Activated B cell treated with CpG ODN at 0.5 μM for 24 hours (primary cell): ENCODE measurements at regions not wholly inside any gene's neighbourhood (a gene's known extent, or its start where the extent isn't known, plus 50 kb on each side); places are given as distances from the start of the nearest gene placed in this dataset.

Experiments used
- ATAC-seq: fragments of 200-7000 bp; cut with Tn5 transposase; one replicate; pipeline ENCODE4 v1.10.0; 2021; ENCODE audit warnings: low read depth, mild to moderate bottlenecking, moderate library complexity
- CTCF ChIA-PET: fragments of 350-600 bp; sonication (Branson Sonifier 250); formaldehyde crosslinking; loops from one replicate; lab custom pipeline; 2021; ENCODE audit warnings: antibody characterized with exemption; lab: Charles Lee
- POLR2A ChIA-PET: fragments of 350-600 bp; sonication (Branson Sonifier 250); formaldehyde crosslinking; loops from one replicate; lab custom pipeline; 2021; ENCODE audit warnings: antibody characterized with exemption; lab: Charles Lee
- DNase-seq: peaks from one replicate; pipeline ENCODE4 v3.0.0; 2022
- H3K27ac Mint-ChIP-seq: one replicate; pipeline ENCODE4 v1.8.0; 2020; ENCODE audit warnings: mixed read lengths
- H3K27me3 Mint-ChIP-seq: one replicate; pipeline ENCODE4 v1.8.0; 2021; ENCODE audit warnings: mixed read lengths
- H3K36me3 Mint-ChIP-seq: one replicate; pipeline ENCODE4 v1.8.0; 2021; ENCODE audit warnings: low read depth, mixed read lengths
- H3K4me1 Mint-ChIP-seq: one replicate; pipeline ENCODE4 v1.8.0; 2021; ENCODE audit warnings: mixed read lengths
- H3K4me3 Mint-ChIP-seq: one replicate; pipeline ENCODE4 v1.8.0; 2020; ENCODE audit warnings: mild to moderate bottlenecking, mixed read lengths
- H3K9me3 Mint-ChIP-seq: one replicate; pipeline ENCODE4 v1.8.0; 2020; ENCODE audit warnings: mixed read lengths
- intact Hi-C: fragments of 100-400 bp; cut with micrococcal nuclease; formaldehyde crosslinking; loops from one replicate; pipeline ENCODE4 v1.15.1; 2024
- TF ChIP-seq, protein P1 (sequence below): fragments of 200-600 bp; IDR thresholded peaks from one replicate; pipeline ENCODE4 v1.8.0; 2022; ENCODE audit warnings: antibody characterized with exemption, mild to moderate bottlenecking

DNA sequence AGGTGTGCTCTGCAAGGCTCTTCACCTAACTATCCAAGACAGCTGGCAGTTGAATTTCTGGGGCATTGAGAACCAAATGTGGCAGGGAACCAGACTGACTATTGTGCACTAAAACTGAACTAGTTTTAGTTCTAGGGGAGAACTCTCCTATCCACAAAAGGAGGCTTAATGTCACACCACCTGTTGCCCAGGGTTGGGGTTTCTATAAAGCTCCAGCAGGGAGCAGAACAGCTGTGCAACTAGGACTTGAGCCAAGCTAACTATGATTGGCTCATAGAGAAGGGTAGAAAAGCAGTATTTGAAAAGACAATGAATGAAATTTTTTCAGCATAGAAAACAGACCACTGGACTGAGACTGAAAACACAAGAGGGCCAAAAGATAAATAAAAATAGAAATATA is 53.3 kb upstream of the FGGY start:
- ATAC-seq (no peak), DNase-seq (no peak)
- Mint-ChIP-seq H3K36me3 (no peaks in the 10 kb centered on the region), H3K4me3 (no peak overlapping the region), H3K27ac (no peak overlapping the region), H3K4me1 (no peaks in the 10 kb centered on the region), H3K27me3 (no peaks in the 10 kb centered on the region), H3K9me3 (peaks cover 7% of the 10 kb centered on the region)
- ChIA-PET CTCF (no interaction called here), POLR2A (no interaction called here)
- TF ChIP-seq, protein P1, sequence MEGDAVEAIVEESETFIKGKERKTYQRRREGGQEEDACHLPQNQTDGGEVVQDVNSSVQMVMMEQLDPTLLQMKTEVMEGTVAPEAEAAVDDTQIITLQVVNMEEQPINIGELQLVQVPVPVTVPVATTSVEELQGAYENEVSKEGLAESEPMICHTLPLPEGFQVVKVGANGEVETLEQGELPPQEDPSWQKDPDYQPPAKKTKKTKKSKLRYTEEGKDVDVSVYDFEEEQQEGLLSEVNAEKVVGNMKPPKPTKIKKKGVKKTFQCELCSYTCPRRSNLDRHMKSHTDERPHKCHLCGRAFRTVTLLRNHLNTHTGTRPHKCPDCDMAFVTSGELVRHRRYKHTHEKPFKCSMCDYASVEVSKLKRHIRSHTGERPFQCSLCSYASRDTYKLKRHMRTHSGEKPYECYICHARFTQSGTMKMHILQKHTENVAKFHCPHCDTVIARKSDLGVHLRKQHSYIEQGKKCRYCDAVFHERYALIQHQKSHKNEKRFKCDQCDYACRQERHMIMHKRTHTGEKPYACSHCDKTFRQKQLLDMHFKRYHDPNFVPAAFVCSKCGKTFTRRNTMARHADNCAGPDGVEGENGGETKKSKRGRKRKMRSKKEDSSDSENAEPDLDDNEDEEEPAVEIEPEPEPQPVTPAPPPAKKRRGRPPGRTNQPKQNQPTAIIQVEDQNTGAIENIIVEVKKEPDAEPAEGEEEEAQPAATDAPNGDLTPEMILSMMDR: no peak
- intact Hi-C loops: no loop called here

DNA sequence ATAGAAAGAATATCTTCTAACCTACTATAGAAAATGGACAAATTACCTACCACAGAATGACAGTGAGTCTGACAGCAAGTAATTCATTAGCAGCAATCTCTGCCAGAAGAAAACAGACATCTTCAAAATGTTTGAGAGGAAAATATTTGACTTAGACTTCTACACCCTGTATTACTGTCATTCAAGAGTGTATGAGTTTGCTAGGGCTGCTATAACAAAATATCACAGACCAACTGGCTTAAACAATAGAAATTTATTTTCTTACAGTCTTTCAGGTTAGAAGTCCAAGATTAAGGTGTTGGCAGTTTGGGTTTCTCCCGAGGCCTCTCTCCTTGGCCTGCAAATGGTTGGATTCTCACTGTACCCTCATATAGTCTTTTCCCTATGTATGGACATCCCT is 52.9 kb upstream of the FGGY start:
- H3K36me3 Mint-ChIP-seq: no peaks in the 10 kb centered on the region
- H3K27me3 Mint-ChIP-seq: no peaks in the 10 kb centered on the region
- H3K9me3 Mint-ChIP-seq: peaks cover 7% of the 10 kb centered on the region
- intact Hi-C loops: no loop called here
- TF ChIP-seq, protein P1: no peak
- ChIA-PET CTCF (no interaction called here), POLR2A (no interaction called here)
- DNase-seq (no peak), ATAC-seq (no peak)
- H3K4me1 Mint-ChIP-seq: no peaks in the 10 kb centered on the region
- no peak overlapping the region for H3K4me3 Mint-ChIP-seq
- no peak overlapping the region for H3K27ac Mint-ChIP-seq

DNA sequence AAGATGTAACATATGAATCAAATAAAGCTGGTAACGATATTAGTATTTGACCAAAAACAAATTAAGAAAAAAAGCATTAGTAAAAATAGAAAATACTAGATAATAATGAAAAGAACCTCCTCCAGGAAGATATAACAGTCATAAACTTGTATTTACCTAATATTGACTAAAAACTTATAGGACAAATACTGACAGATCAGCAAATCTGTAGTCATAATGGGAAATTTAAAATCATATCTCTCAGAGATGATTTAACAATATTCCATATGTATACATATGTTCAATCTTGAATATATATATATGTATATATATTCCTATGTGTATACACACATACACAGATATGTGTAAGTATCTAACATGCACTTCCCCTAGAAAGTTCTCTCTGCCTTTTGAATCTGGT is 52.0 kb upstream of the FGGY start:
- no peak for DNase-seq
- intact Hi-C loops: no loop called here
- no peak for ATAC-seq
- Mint-ChIP-seq H3K27me3 (no peaks in the 10 kb centered on the region), H3K4me3 (no peak overlapping the region), H3K27ac (no peak overlapping the region), H3K36me3 (no peaks in the 10 kb centered on the region), H3K4me1 (no peaks in the 10 kb centered on the region), H3K9me3 (peaks cover 7% of the 10 kb centered on the region)
- TF ChIP-seq, protein P1: no peak
- CTCF ChIA-PET: no interaction called here
- POLR2A ChIA-PET: no interaction called here
